H1 (cell line): ENCODE measurements at regions not wholly inside any gene's neighbourhood (a gene's known extent, or its start where the extent isn't known, plus 50 kb on each side); places are given as distances from the start of the nearest gene placed in this dataset.

Experiments
- CTCF ChIA-PET: fragments of 300-600 bp; sonication (Branson Sonifier 250); formaldehyde crosslinking; loops from one replicate; lab custom pipeline; 2021; ENCODE audit not compliant: partially characterized antibody; lab: Charles Lee
- POLR2A ChIA-PET: fragments of 300-600 bp; sonication (Branson Sonifier 250); formaldehyde crosslinking; loops from one replicate; lab custom pipeline; 2021; ENCODE audit warnings: inconsistent platforms; ENCODE audit not compliant: partially characterized antibody; lab: Charles Lee
- DNase-seq, 2 experiments: peaks; one replicate each; pipeline versions ENCODE4 v3.0.0 to v3.0.0-alpha.2; 2010 to 2022; ENCODE audit warnings: low spot score in 2 of 2, low read depth in 1 of 2, mixed read lengths in 1 of 2
- FAIRE-seq: peaks from 2 replicates; lab custom pipeline; 2011; peaks lifted over from hg19 to GRCh38; lab: Jason Lieb, UNC
- H2AFZ ChIP-seq: 2 replicates; pipeline ENCODE4 v1.8.1; 2012; ENCODE audit warnings: low read length, inconsistent platforms
- H2AK5ac ChIP-seq: 2 replicates; pipeline ENCODE4 v1.6.1; 2013; ENCODE audit warnings: low read depth, low read length
- H2BK120ac ChIP-seq: replicated peaks from 2 replicates; pipeline ENCODE3; 2013; ENCODE audit warnings: low read depth, low read length, inconsistent platforms
- H2BK12ac ChIP-seq: 2 replicates; pipeline ENCODE4 v1.6.1; 2013; ENCODE audit warnings: low read depth, low read length
- H2BK15ac ChIP-seq: 2 replicates; pipeline ENCODE4 v1.6.1; 2013; ENCODE audit warnings: low read length
- H2BK20ac ChIP-seq: 2 replicates; pipeline ENCODE4 v1.6.1; 2013; ENCODE audit warnings: low read length
- H2BK5ac ChIP-seq: 2 replicates; pipeline ENCODE4 v1.6.1; 2013; ENCODE audit warnings: low read depth, low read length
- H3K14ac ChIP-seq: 2 replicates; pipeline ENCODE4 v1.6.1; 2013; ENCODE audit warnings: inconsistent platforms; ENCODE audit not compliant: insufficient read length
- H3K18ac ChIP-seq: 2 replicates; pipeline ENCODE4 v1.6.1; 2013; ENCODE audit warnings: low read length; ENCODE audit errors: extremely low read depth
- H3K23ac ChIP-seq: 2 replicates; pipeline ENCODE4 v1.6.1; 2013; ENCODE audit warnings: inconsistent platforms; ENCODE audit not compliant: insufficient read length
- H3K23me2 ChIP-seq: 2 replicates; pipeline ENCODE4 v1.6.1; 2013; ENCODE audit warnings: low read depth, low read length
- H3K27ac ChIP-seq: 2 replicates; pipeline ENCODE4 v1.6.1; 2011; ENCODE audit warnings: low read depth, low read length, inconsistent platforms
- H3K27me3 ChIP-seq, 4 experiments: replicated peaks in 1 of 4; 1 replicate in 1 of 4; 2 replicates in 3 of 4; pipeline versions ENCODE4 v1.6.1 to v1.8.1; 2011 to 2013; ENCODE audit warnings: low read length in 3 of 4, mild to moderate bottlenecking in 3 of 4, inconsistent platforms in 2 of 4, mixed read lengths in 2 of 4, moderate library complexity in 1 of 4; ENCODE audit not compliant: control insufficient read depth in 3 of 4, insufficient read depth in 3 of 4; ENCODE audit errors: extremely low read depth in 1 of 4
- H3K36me3 ChIP-seq, 4 experiments: 2 replicates each; pipeline versions ENCODE4 v1.6.1 to v1.8.1; 2011 to 2013; ENCODE audit warnings: mild to moderate bottlenecking in 4 of 4, low read length in 3 of 4, moderate library complexity in 2 of 4, control low read depth in 1 of 4, inconsistent platforms in 1 of 4; ENCODE audit not compliant: insufficient read depth in 4 of 4, control insufficient read depth in 2 of 4
- H3K4ac ChIP-seq: replicated peaks from 2 replicates; pipeline ENCODE3; 2013; ENCODE audit warnings: low read length, low read depth, mixed read lengths, inconsistent platforms; ENCODE audit not compliant: insufficient read length
- H3K4me1 ChIP-seq, 4 experiments: replicated peaks in 1 of 4; 1 replicate in 1 of 4; 2 replicates in 3 of 4; pipeline versions ENCODE4 v1.6.1 to v1.8.1; 2011 to 2013; ENCODE audit warnings: low read length in 3 of 4, inconsistent platforms in 2 of 4, mixed read lengths in 1 of 4; ENCODE audit not compliant: insufficient read depth in 4 of 4, control insufficient read depth in 3 of 4
- H3K4me2 ChIP-seq, 2 experiments: 2 replicates each; pipeline versions ENCODE4 v1.6.1 to v1.8.1; 2011 to 2013; ENCODE audit warnings: low read depth in 2 of 2, low read length in 2 of 2, control low read depth in 1 of 2, inconsistent platforms in 1 of 2, mild to moderate bottlenecking in 1 of 2; ENCODE audit not compliant: insufficient read depth in 1 of 2
- H3K4me3 ChIP-seq, 4 experiments: fragments of 200-600, 300-600 bp in 1 of 4; sonication (generic), shearing (Covaris generic), sonication (Bioruptor Twin) in 1 of 4; 2 replicates each; pipeline versions ENCODE4 v1.5.1 to v1.8.1; 2011 to 2016; ENCODE audit warnings: low read length in 4 of 4, low read depth in 3 of 4, control low read depth in 2 of 4, inconsistent platforms in 2 of 4, mild to moderate bottlenecking in 2 of 4, mixed read lengths in 1 of 4, moderate library complexity in 1 of 4; ENCODE audit not compliant: insufficient read depth in 2 of 4; ENCODE audit errors: extremely low read depth in 1 of 4
- H3K56ac ChIP-seq: replicated peaks from 2 replicates; pipeline ENCODE3; 2013; ENCODE audit warnings: low read depth, mild to moderate bottlenecking, mixed read lengths, low read length, inconsistent platforms; ENCODE audit not compliant: insufficient read length
- H3K79me1 ChIP-seq: 2 replicates; pipeline ENCODE4 v1.6.1; 2013; ENCODE audit warnings: low read depth, low read length, control low read depth
- H3K79me2 ChIP-seq, 2 experiments: 2 replicates each; pipeline versions ENCODE4 v1.6.1 to v1.8.1; 2012 to 2013; ENCODE audit warnings: low read length in 2 of 2, mild to moderate bottlenecking in 2 of 2, inconsistent platforms in 1 of 2; ENCODE audit not compliant: insufficient read depth in 2 of 2, control insufficient read depth in 1 of 2
- H3K9ac ChIP-seq, 4 experiments: replicated peaks in 1 of 4; 1 replicate in 1 of 4; 2 replicates in 3 of 4; pipeline versions ENCODE4 v1.6.1 to v1.8.1; 2011 to 2013; ENCODE audit warnings: low read depth in 3 of 4, low read length in 3 of 4, control low read depth in 2 of 4, mild to moderate bottlenecking in 2 of 4, moderate library complexity in 2 of 4, inconsistent platforms in 1 of 4; ENCODE audit errors: extremely low read depth in 1 of 4
- H3K9me3 ChIP-seq, 2 experiments: 2 replicates each; pipeline versions ENCODE4 v1.6.1 to v1.8.1; 2012 to 2013; ENCODE audit warnings: mild to moderate bottlenecking in 2 of 2, moderate library complexity in 2 of 2, control low read depth in 1 of 2, inconsistent platforms in 1 of 2, low read depth in 1 of 2, low read length in 1 of 2, mixed read lengths in 1 of 2; ENCODE audit not compliant: insufficient read depth in 2 of 2
- H4K20me1 ChIP-seq, 2 experiments: replicated peaks in 1 of 2; 2 replicates each; pipeline versions ENCODE3 to v1.8.1; 2011 to 2013; ENCODE audit warnings: inconsistent platforms in 2 of 2, low read length in 2 of 2, mild to moderate bottlenecking in 1 of 2; ENCODE audit not compliant: insufficient read depth in 2 of 2, control insufficient read depth in 1 of 2
- H4K5ac ChIP-seq: 2 replicates; pipeline ENCODE4 v1.6.1; 2013; ENCODE audit warnings: low read length, low read depth, mixed read lengths, inconsistent platforms; ENCODE audit not compliant: insufficient read length
- H4K8ac ChIP-seq: 2 replicates; pipeline ENCODE4 v1.8.0; 2013; ENCODE audit warnings: mild to moderate bottlenecking, moderate library complexity, low read length, inconsistent platforms; ENCODE audit not compliant: insufficient read depth; ENCODE audit errors: extremely low read depth
- H4K91ac ChIP-seq: replicated peaks from 2 replicates; pipeline ENCODE3; 2013; ENCODE audit warnings: low read length, mixed read lengths, inconsistent platforms; ENCODE audit not compliant: insufficient read length
- BACH1 ChIP-seq: IDR thresholded peaks from 2 replicates; pipeline ENCODE4 v1.6.1; 2012; ENCODE audit warnings: low read length, improper control_type of control experiment
- EZH2 ChIP-seq: fragments of 200-600 bp; sonication (generic); IDR thresholded peaks from 2 replicates; pipeline ENCODE4 v1.7.1; 2012; ENCODE audit warnings: low read depth, mild to moderate bottlenecking, moderate library complexity, low read length, inconsistent platforms; ENCODE audit not compliant: severe bottlenecking
- FOSL1 ChIP-seq: IDR thresholded peaks from 2 replicates; pipeline ENCODE4 v1.6.1; 2011; ENCODE audit warnings: mild to moderate bottlenecking, low read depth, low read length, moderate library complexity; ENCODE audit not compliant: insufficient read depth
- GTF2F1 ChIP-seq: IDR thresholded peaks from 2 replicates; pipeline ENCODE4 v1.6.1; 2012; ENCODE audit warnings: low read depth, low read length, improper control_type of control experiment, borderline replicate concordance
- KDM4A ChIP-seq: IDR thresholded peaks from one replicate; pipeline ENCODE4 v1.7.1; 2012; ENCODE audit warnings: low read depth, mild to moderate bottlenecking, moderate library complexity, low read length, inconsistent platforms; ENCODE audit not compliant: severe bottlenecking
- MAFK ChIP-seq: IDR thresholded peaks from 2 replicates; pipeline ENCODE4 v1.6.1; 2012; ENCODE audit warnings: low read depth, mild to moderate bottlenecking, improper control_type of control experiment, low read length
- MAX ChIP-seq: IDR thresholded peaks from 2 replicates; pipeline ENCODE4 v1.6.1; 2012; ENCODE audit warnings: inconsistent platforms
- RBBP5 ChIP-seq: IDR thresholded peaks from 2 replicates; pipeline ENCODE4 v1.7.1; 2012; ENCODE audit warnings: low read depth, mild to moderate bottlenecking, inconsistent platforms, low read length, moderate library complexity, borderline replicate concordance
- RXRA ChIP-seq: IDR thresholded peaks from 2 replicates; pipeline ENCODE4 v1.6.1; 2011; ENCODE audit warnings: low read depth, mild to moderate bottlenecking, low read length, moderate library complexity; ENCODE audit not compliant: insufficient read depth
- SIRT6 ChIP-seq: IDR thresholded peaks from one replicate; pipeline ENCODE4 v1.7.1; 2012; ENCODE audit warnings: low read length, inconsistent platforms
- SIX5 ChIP-seq: IDR thresholded peaks from 2 replicates; pipeline ENCODE4 v1.6.1; 2011; ENCODE audit warnings: mild to moderate bottlenecking, low read depth, low read length
- SP2 ChIP-seq: IDR thresholded peaks from 2 replicates; pipeline ENCODE4 v1.6.1; 2012; ENCODE audit warnings: mild to moderate bottlenecking, low read length, inconsistent platforms
- TAF7 ChIP-seq: optimal IDR thresholded peaks from 2 replicates; pipeline ENCODE3; 2011; ENCODE audit warnings: low read depth, mild to moderate bottlenecking, inconsistent platforms, low read length, moderate library complexity, borderline replicate concordance
- TBP ChIP-seq: IDR thresholded peaks from 2 replicates; pipeline ENCODE4 v1.6.1; 2011; ENCODE audit warnings: low read depth, low read length, improper control_type of control experiment
- WGBS, 2 experiments: shearing (Covaris generic) in 1 of 2; methylation state at CpG; one replicate each; pipeline versions ENCODE4 v1.1.6 to v1.1.7; 2013 to 2015; ENCODE audit warnings: low lambda C conversion rate in 2 of 2, mixed read lengths in 2 of 2, inconsistent platforms in 1 of 2, low coverage in 1 of 2, missing lambda C conversion rate in 1 of 2; ENCODE audit not compliant: insufficient replicate concordance in 2 of 2, insufficient coverage in 1 of 2, insufficient read length in 1 of 2; ENCODE audit errors: extremely low coverage in 1 of 2, missing lambda C conversion rate in 1 of 2; 5-methylcytosine and 5-hydroxymethylcytosine counted together

- Histone ChIP-seq H4K8ac (no peak overlapping the region), H3K36me3 (no peaks in the 10 kb centered on the region), H3K23me2 (no peaks in the 10 kb centered on the region), H2AFZ (no peak overlapping the region), H3K4me3 (no peak overlapping the region), H3K9ac (no peak overlapping the region), H3K18ac (no peak overlapping the region), H3K27me3 (no peaks in the 10 kb centered on the region), H3K27ac (no peak overlapping the region), H4K91ac (no peak overlapping the region), H3K14ac (no peak overlapping the region), H3K4me1 (no peaks in the 10 kb centered on the region; a peak in 1 of 7 replicates), H3K79me1 (no peaks in the 10 kb centered on the region), H4K5ac (no peak overlapping the region), H3K23ac (no peak overlapping the region), H3K79me2 (no peaks in the 10 kb centered on the region), H2AK5ac (no peak overlapping the region), H2BK15ac (no peak overlapping the region), H2BK5ac (no peak overlapping the region), H2BK12ac (no peak overlapping the region), H2BK120ac (no peak overlapping the region), H3K4ac (no peak overlapping the region), H3K4me2 (no peak overlapping the region), H3K9me3 (no peaks in the 10 kb centered on the region), H2BK20ac (no peak overlapping the region), H3K56ac (no peak overlapping the region), H4K20me1 (no peaks in the 10 kb centered on the region)
- ChIA-PET CTCF (interaction anchor here (1.2 to 1.4 kb wide), 2 partner anchors 23 to 54 kb away, joined by 3 read pairs; no protein-coding TSS in a partner anchor), POLR2A (interaction anchor here (0.6 kb wide), 1 partner anchor 14 kb away, joined by 3 read pairs; no protein-coding TSS in a partner anchor)
- DNase-seq: no peak
- WGBS, 2 experiments: 94% methylated on average over 2 of the region's 2 CpGs; no CpG with 5 or more reads in 1 of the 2 experiments
- no peak for FAIRE-seq
- TF ChIP-seq SIX5 (no peak), KDM4A (no peak), EZH2 (no peak), RXRA (no peak), GTF2F1 (no peak), MAX (no peak), TBP (no peak), BACH1 (no peak), TAF7 (no peak), MAFK (no peak), FOSL1 (no peak), RBBP5 (no peak), SP2 (no peak), SIRT6 (no peak)
Observed at GRCh38 chr13:34886121-34886875, 55.8 kb upstream of the NBEA start.
